Mesenchymal stem cell (in vitro differentiated cells and primary cell): ENCODE measurements at regions not wholly inside any gene's neighbourhood (a gene's known extent, or its start where the extent isn't known, plus 50 kb on each side); places are given as distances from the start of the nearest gene placed in this dataset.

ENCODE experiments used
- DNase-seq: peaks from one replicate; pipeline ENCODE4 v3.0.0-alpha.2; 2013
- H2AFZ ChIP-seq: one replicate; pipeline ENCODE4 v1.6.1; 2013; ENCODE audit warnings: low read depth, mild to moderate bottlenecking, control low read depth, inconsistent platforms, low read length, moderate library complexity
- H2AK5ac ChIP-seq: 2 replicates; pipeline ENCODE4 v1.6.1; 2013; ENCODE audit warnings: low read length, moderate library complexity, mild to moderate bottlenecking, inconsistent platforms; ENCODE audit not compliant: severe bottlenecking
- H2BK120ac ChIP-seq: one replicate; pipeline ENCODE4 v1.6.1; 2013; ENCODE audit warnings: low read depth, mild to moderate bottlenecking, inconsistent platforms, low read length, moderate library complexity
- H2BK12ac ChIP-seq, 2 experiments: one replicate each; pipeline ENCODE4 v1.6.1; 2013; ENCODE audit warnings: inconsistent platforms in 2 of 2, low read length in 2 of 2, mild to moderate bottlenecking in 2 of 2, moderate library complexity in 2 of 2, control low read depth in 1 of 2
- H2BK15ac ChIP-seq: one replicate; pipeline ENCODE4 v1.6.1; 2013; ENCODE audit warnings: mild to moderate bottlenecking, low read depth, inconsistent platforms; ENCODE audit not compliant: poor library complexity, severe bottlenecking
- H2BK5ac ChIP-seq: 2 replicates; pipeline ENCODE4 v1.6.1; 2013; ENCODE audit warnings: low read depth, mild to moderate bottlenecking, low read length, control low read depth, inconsistent platforms; ENCODE audit not compliant: poor library complexity, severe bottlenecking
- H3K14ac ChIP-seq, 2 experiments: one replicate each; pipeline ENCODE4 v1.6.1; 2013; ENCODE audit warnings: inconsistent platforms in 2 of 2, low read length in 2 of 2, control low read depth in 1 of 2, mild to moderate bottlenecking in 1 of 2, moderate library complexity in 1 of 2
- H3K18ac ChIP-seq, 2 experiments: one replicate each; pipeline ENCODE4 v1.6.1; 2013; ENCODE audit warnings: inconsistent platforms in 2 of 2, low read length in 2 of 2, control low read depth in 1 of 2, low read depth in 1 of 2, mild to moderate bottlenecking in 1 of 2
- H3K23ac ChIP-seq, 2 experiments: one replicate each; pipeline ENCODE4 v1.6.1; 2013; ENCODE audit warnings: inconsistent platforms in 2 of 2, low read length in 2 of 2, mild to moderate bottlenecking in 2 of 2, moderate library complexity in 2 of 2, control low read depth in 1 of 2
- H3K27ac ChIP-seq: 2 replicates; pipeline ENCODE4 v1.5.1; 2013; ENCODE audit warnings: mild to moderate bottlenecking, moderate library complexity, low read length, control low read depth, inconsistent platforms; ENCODE audit not compliant: poor library complexity, severe bottlenecking
- H3K27me3 ChIP-seq, 2 experiments: 2 replicates each; pipeline versions ENCODE4 v1.6.1 to v1.7.0; 2013; ENCODE audit warnings: low read length in 2 of 2, mild to moderate bottlenecking in 2 of 2, moderate library complexity in 2 of 2, control low read depth in 1 of 2, inconsistent platforms in 1 of 2; ENCODE audit not compliant: control insufficient read depth in 1 of 2, insufficient read depth in 1 of 2
- H3K36me3 ChIP-seq, 2 experiments: 2 replicates each; pipeline versions ENCODE4 v1.6.1 to v1.7.0; 2013; ENCODE audit warnings: low read length in 2 of 2, control low read depth in 1 of 2, inconsistent platforms in 1 of 2, low read depth in 1 of 2, mild to moderate bottlenecking in 1 of 2; ENCODE audit not compliant: insufficient read depth in 2 of 2, control insufficient read depth in 1 of 2
- H3K4ac ChIP-seq, 2 experiments: one replicate each; pipeline ENCODE4 v1.6.1; 2013; ENCODE audit warnings: inconsistent platforms in 2 of 2, low read length in 2 of 2, mild to moderate bottlenecking in 2 of 2, moderate library complexity in 2 of 2, control low read depth in 1 of 2, low read depth in 1 of 2
- H3K4me1 ChIP-seq: 2 replicates; pipeline ENCODE4 v1.6.1; 2013; ENCODE audit warnings: low read depth, low read length, control low read depth; ENCODE audit not compliant: control insufficient read depth, insufficient read depth
- H3K4me2 ChIP-seq: 2 replicates; pipeline ENCODE4 v1.6.1; 2013; ENCODE audit warnings: low read length, mild to moderate bottlenecking, inconsistent platforms; ENCODE audit not compliant: poor library complexity, severe bottlenecking
- H3K4me3 ChIP-seq, 2 experiments: 2 replicates each; pipeline versions ENCODE4 v1.5.1 to v1.7.0; 2013; ENCODE audit warnings: low read length in 2 of 2, mild to moderate bottlenecking in 2 of 2, control low read depth in 1 of 2, low read depth in 1 of 2; ENCODE audit not compliant: insufficient read depth in 1 of 2
- H3K79me1 ChIP-seq: replicated peaks from 2 replicates; pipeline ENCODE4 v1.6.1; 2013; ENCODE audit warnings: mild to moderate bottlenecking, control low read depth, low read length, inconsistent platforms; ENCODE audit not compliant: poor library complexity, severe bottlenecking
- H3K9ac ChIP-seq: 2 replicates; pipeline ENCODE4 v1.7.0; 2013; ENCODE audit warnings: mild to moderate bottlenecking, low read length, moderate library complexity
- H3K9me3 ChIP-seq: 2 replicates; pipeline ENCODE4 v1.7.0; 2013; ENCODE audit warnings: mild to moderate bottlenecking, low read length; ENCODE audit not compliant: control insufficient read depth
- H4K8ac ChIP-seq: one replicate; pipeline ENCODE4 v1.6.1; 2013; ENCODE audit warnings: inconsistent platforms, mild to moderate bottlenecking, low read length, moderate library complexity
- H4K91ac ChIP-seq: one replicate; pipeline ENCODE4 v1.6.1; 2013; ENCODE audit warnings: mild to moderate bottlenecking, low read length, inconsistent platforms
- WGBS: methylation state at CpG from one replicate; pipeline ENCODE4 v1.1.7; 2013; ENCODE audit warnings: mixed read lengths; 5-methylcytosine and 5-hydroxymethylcytosine counted together

- H4K91ac ChIP-seq = no peak overlapping the region
- H3K4me1 ChIP-seq = peaks cover 4% of the 10 kb centered on the region
- H2BK5ac ChIP-seq = no peak overlapping the region
- H3K9me3 ChIP-seq = no peaks in the 10 kb centered on the region
- H2BK120ac ChIP-seq = peak overlapping the region; percentile 37
- H2AFZ ChIP-seq = peak overlapping the region; percentile 15
- H3K4me2 ChIP-seq = no peak overlapping the region
- H3K23ac ChIP-seq = no peak overlapping the region
- WGBS = 90% methylated on average over 7 of the region's 7 CpGs
- H3K79me1 ChIP-seq = no peaks in the 10 kb centered on the region
- peak overlapping the region; percentile 81 for H4K8ac ChIP-seq
- H3K4ac ChIP-seq = peak overlapping the region in 1 of 2 experiments; percentile 13
- DNase-seq = peak; percentile 38
- no peak overlapping the region for H3K4me3 ChIP-seq
- peak overlapping the region in 1 of 2 experiments; percentile 88 for H2BK12ac ChIP-seq
- peak overlapping the region; percentile 100 for H3K27ac ChIP-seq
- no peak overlapping the region for H2AK5ac ChIP-seq
- H3K14ac ChIP-seq = no peak overlapping the region
- peak overlapping the region; percentile 54 to 81 for H3K18ac ChIP-seq
- H3K27me3 ChIP-seq = no peaks in the 10 kb centered on the region
- H2BK15ac ChIP-seq = no peak overlapping the region
- peak overlapping the region; percentile 86 for H3K9ac ChIP-seq
- no peaks in the 10 kb centered on the region for H3K36me3 ChIP-seq
Observed at GRCh38 chr6:121523628-121524027, 88.2 kb downstream of the GJA1 start.

- H4K91ac ChIP-seq = no peak overlapping the region
- no peak overlapping the region for H2AK5ac ChIP-seq
- no peak overlapping the region for H4K8ac ChIP-seq
- H3K9ac ChIP-seq = no peak overlapping the region
- no peaks in the 10 kb centered on the region for H3K9me3 ChIP-seq
- no peak overlapping the region for H2BK120ac ChIP-seq
- H3K23ac ChIP-seq = no peak overlapping the region
- H2BK5ac ChIP-seq = no peak overlapping the region
- H3K79me1 ChIP-seq = no peaks in the 10 kb centered on the region
- no peak overlapping the region for H2BK15ac ChIP-seq
- H3K4me1 ChIP-seq = peaks cover 4% of the 10 kb centered on the region
- H3K4ac ChIP-seq = no peak overlapping the region
- no peak overlapping the region for H3K4me3 ChIP-seq
- H3K4me2 ChIP-seq = no peak overlapping the region
- H3K27me3 ChIP-seq = no peaks in the 10 kb centered on the region
- no peaks in the 10 kb centered on the region for H3K36me3 ChIP-seq
- H2BK12ac ChIP-seq = no peak overlapping the region
- 86% methylated on average over 1 of the region's 1 CpG for WGBS
- no peak overlapping the region for H2AFZ ChIP-seq
- DNase-seq = no peak
- H3K14ac ChIP-seq = no peak overlapping the region
- H3K27ac ChIP-seq = no peak overlapping the region
- peak overlapping the region in 1 of 2 experiments; percentile 25 for H3K18ac ChIP-seq
Observed at GRCh38 chr6:121526282-121526681, 90.8 kb downstream of the GJA1 start.

GRCh38 chr6:121531658-121532169 lies 96.3 kb downstream of the GJA1 start:
- Histone ChIP-seq H2BK120ac (no peak overlapping the region), H3K79me1 (no peaks in the 10 kb centered on the region), H4K8ac (no peak overlapping the region), H3K27ac (no peak overlapping the region), H3K18ac (no peak overlapping the region), H2BK12ac (no peak overlapping the region), H3K4me2 (no peak overlapping the region), H3K36me3 (no peaks in the 10 kb centered on the region), H3K14ac (no peak overlapping the region), H2BK5ac (no peak overlapping the region), H3K9me3 (no peaks in the 10 kb centered on the region), H3K9ac (no peak overlapping the region), H3K4me1 (no peaks in the 10 kb centered on the region), H4K91ac (no peak overlapping the region), H2AK5ac (no peak overlapping the region), H3K4ac (no peak overlapping the region), H3K23ac (no peak overlapping the region), H2AFZ (no peak overlapping the region), H2BK15ac (no peak overlapping the region), H3K27me3 (no peaks in the 10 kb centered on the region), H3K4me3 (no peak overlapping the region)
- 83% methylated on average over 2 of the region's 4 CpGs for WGBS
- DNase-seq = no peak

- Histone ChIP-seq H3K36me3 (no peaks in the 10 kb centered on the region), H3K4me1 (no peaks in the 10 kb centered on the region), H3K4ac (no peak overlapping the region), H3K18ac (no peak overlapping the region), H3K4me3 (no peak overlapping the region), H3K27me3 (no peaks in the 10 kb centered on the region), H2BK120ac (no peak overlapping the region), H4K91ac (no peak overlapping the region), H4K8ac (no peak overlapping the region), H3K27ac (no peak overlapping the region), H2BK15ac (no peak overlapping the region), H2AFZ (no peak overlapping the region), H2BK12ac (no peak overlapping the region), H2BK5ac (no peak overlapping the region), H2AK5ac (no peak overlapping the region), H3K4me2 (no peak overlapping the region), H3K79me1 (no peaks in the 10 kb centered on the region), H3K14ac (no peak overlapping the region), H3K9ac (no peak overlapping the region), H3K9me3 (no peaks in the 10 kb centered on the region), H3K23ac (no peak overlapping the region)
- 100% methylated on average over 1 of the region's 3 CpGs for WGBS
- no peak for DNase-seq
Observed at GRCh38 chr6:121533321-121533841, 97.9 kb downstream of the GJA1 start.
